T-cell (primary cell): ENCODE measurements at regions not wholly inside any gene's neighbourhood (a gene's known extent, or its start where the extent isn't known, plus 50 kb on each side); places are given as distances from the start of the nearest gene placed in this dataset.

Experiments used
- ATAC-seq, 4 experiments: fragments of 200-7000 bp in 3 of 4; fragments of 150-1000 bp in 1 of 4; cut with Tn5 transposase; replicated peaks in 1 of 4; 1 replicate in 3 of 4; 2 replicates in 1 of 4; pipeline ENCODE4 v1.10.0; 2021; ENCODE audit warnings: moderate library complexity in 3 of 4, mild to moderate bottlenecking in 2 of 4, moderate number of reproducible peaks in 1 of 4
- CTCF ChIA-PET, 2 donors: fragments of 300-600 bp; sonication (Branson Sonifier 250); formaldehyde crosslinking; loops; one replicate each; lab custom pipeline; 2022; ENCODE audit warnings: antibody characterized with exemption in 2 of 2; lab: Charles Lee
- POLR2A ChIA-PET, 2 donors: fragments of 300-600 bp; sonication (Branson Sonifier 250); formaldehyde crosslinking; loops; one replicate each; lab custom pipeline; 2022; ENCODE audit warnings: antibody characterized with exemption in 2 of 2; lab: Charles Lee
- DNase-seq, 35 experiments: peaks; one replicate each; pipeline versions ENCODE4 v3.0.0 to v3.0.0-alpha.2; 2013 to 2023
- H3K27ac ChIP-seq: one replicate; pipeline ENCODE4 v1.5.1; 2013; ENCODE audit warnings: low read length
- H3K27me3 ChIP-seq, 2 experiments: replicated peaks in 1 of 2; 1 replicate in 1 of 2; 2 replicates in 1 of 2; pipeline versions ENCODE4 v1.6.1 to v1.7.0; 2013; ENCODE audit warnings: low read length in 1 of 2, mixed read lengths in 1 of 2; ENCODE audit not compliant: control insufficient read depth in 2 of 2, insufficient read depth in 2 of 2; ENCODE audit errors: extremely low read depth in 1 of 2
- H3K36me3 ChIP-seq, 2 donors: 1 replicate in 1 of 2; 2 replicates in 1 of 2; pipeline versions ENCODE4 v1.6.1 to v1.7.0; 2013; ENCODE audit warnings: low read length in 1 of 2; ENCODE audit not compliant: control insufficient read depth in 2 of 2, insufficient read depth in 1 of 2; ENCODE audit errors: extremely low read depth in 1 of 2
- H3K4me1 ChIP-seq, 2 experiments: 1 replicate in 1 of 2; 2 replicates in 1 of 2; pipeline versions ENCODE4 v1.6.1 to v1.7.0; 2013; ENCODE audit warnings: low read length in 2 of 2, mixed read lengths in 1 of 2; ENCODE audit not compliant: insufficient read depth in 2 of 2, control insufficient read depth in 1 of 2; ENCODE audit errors: extremely low read depth in 1 of 2
- H3K4me3 ChIP-seq, 2 donors: 1 replicate in 1 of 2; 2 replicates in 1 of 2; pipeline versions ENCODE4 v1.5.1 to v1.7.0; 2013; ENCODE audit warnings: mild to moderate bottlenecking in 2 of 2, low read length in 1 of 2, moderate library complexity in 1 of 2; ENCODE audit not compliant: control insufficient read depth in 1 of 2; ENCODE audit errors: extremely low read depth in 1 of 2
- H3K9me3 ChIP-seq: 2 replicates; pipeline ENCODE4 v1.7.0; 2013
- H3K27ac Mint-ChIP-seq, 2 donors: one replicate each; pipeline ENCODE4 v1.8.0; 2020 to 2021; ENCODE audit warnings: mild to moderate bottlenecking in 2 of 2, mixed read lengths in 2 of 2
- H3K27me3 Mint-ChIP-seq, 2 donors: one replicate each; pipeline ENCODE4 v1.8.0; 2021 to 2022; ENCODE audit warnings: mixed read lengths in 2 of 2
- H3K36me3 Mint-ChIP-seq: one replicate; pipeline ENCODE4 v1.8.0; 2021; ENCODE audit warnings: mixed read lengths
- H3K4me1 Mint-ChIP-seq, 3 donors: one replicate each; pipeline ENCODE4 v1.8.0; 2020 to 2022; ENCODE audit warnings: mixed read lengths in 3 of 3, mild to moderate bottlenecking in 1 of 3
- H3K4me3 Mint-ChIP-seq, 3 donors: one replicate each; pipeline ENCODE4 v1.8.0; 2020 to 2022; ENCODE audit warnings: mild to moderate bottlenecking in 3 of 3, mixed read lengths in 3 of 3, moderate library complexity in 3 of 3
- H3K9me3 Mint-ChIP-seq, 3 donors: one replicate each; pipeline ENCODE4 v1.8.0; 2020 to 2022; ENCODE audit warnings: mixed read lengths in 3 of 3
- WGBS: methylation state at CpG from one replicate; pipeline ENCODE4 v1.1.5; 2013; ENCODE audit warnings: missing lambda C conversion rate; ENCODE audit not compliant: insufficient coverage; 5-methylcytosine and 5-hydroxymethylcytosine counted together

DNA sequence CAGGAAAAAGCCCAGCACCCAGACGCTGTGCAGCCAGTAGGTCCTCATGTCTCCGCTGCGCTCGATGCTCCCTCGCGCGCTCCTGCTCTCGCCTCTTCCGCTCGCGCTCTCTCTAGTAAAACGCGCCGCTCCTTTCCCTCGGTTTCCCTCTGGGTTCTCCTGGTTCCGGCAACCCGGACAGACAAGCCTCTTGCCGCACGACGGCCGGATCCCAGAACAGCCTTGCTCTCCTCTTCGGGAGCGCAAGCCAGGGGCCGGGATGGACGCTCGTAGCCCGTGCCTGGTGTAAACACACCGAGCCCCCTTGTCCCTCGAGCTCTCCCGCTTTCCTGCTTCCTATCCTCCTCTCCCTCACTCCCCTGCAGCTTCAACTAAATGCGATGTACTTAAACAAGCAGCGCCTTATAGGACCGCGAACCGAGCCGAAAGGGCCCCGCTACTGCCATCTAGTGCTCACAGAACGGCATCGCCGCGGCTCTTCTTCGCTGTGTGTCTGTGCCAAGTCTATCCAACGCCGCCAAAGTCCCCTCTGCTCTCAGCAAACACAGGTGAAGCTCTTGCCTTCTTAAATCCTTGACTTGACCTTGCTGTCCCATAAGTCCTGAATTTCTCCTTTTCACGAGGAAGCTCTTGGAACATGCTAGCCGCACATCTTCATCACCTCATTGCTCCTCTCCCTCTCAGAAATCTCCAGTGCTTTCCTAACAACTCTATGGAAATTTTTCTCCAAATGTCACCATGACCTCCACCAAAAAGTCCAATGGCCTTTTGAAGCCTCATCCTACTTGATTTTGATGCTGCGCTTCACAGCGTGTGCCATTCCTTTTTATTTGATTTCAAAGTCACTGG lies 1037.2 kb downstream of the IGSF11 start:
- ATAC-seq, result peak in 2 of 4 experiments; percentile 50 to 56
- Histone ChIP-seq H3K9me3 (no peaks in the 10 kb centered on the region), H3K36me3 (no peaks in the 10 kb centered on the region), H3K27me3 (peaks cover 6 to 12% of the 10 kb centered on the region in 2 experiments), H3K27ac (no peak overlapping the region), H3K4me3 (peak overlapping the region in 1 of 2 donors; percentile 38), H3K4me1 (peaks cover 0 to 6% of the 10 kb centered on the region in 2 experiments)
- Mint-ChIP-seq H3K27me3 (peaks cover 7 to 13% of the 10 kb centered on the region in 2 donors), H3K4me1 (no peaks in the 10 kb centered on the region), H3K4me3 (no peak overlapping the region), H3K36me3 (no peaks in the 10 kb centered on the region), H3K9me3 (peaks cover 0 to 3% (median 0%) of the 10 kb centered on the region in 3 donors), H3K27ac (no peak overlapping the region)
- WGBS, result 5% methylated on average over 47 of the region's 48 CpGs
- peak in 14 of 35 experiments; percentile 1 to 14 (median 3) for DNase-seq
- POLR2A ChIA-PET, result no interaction called here
- CTCF ChIA-PET, result interaction anchor here in 1 of 2 donors (0.6 kb wide), 1 partner anchor 17 kb away, joined by 4 read pairs; no protein-coding TSS in a partner anchor

DNA sequence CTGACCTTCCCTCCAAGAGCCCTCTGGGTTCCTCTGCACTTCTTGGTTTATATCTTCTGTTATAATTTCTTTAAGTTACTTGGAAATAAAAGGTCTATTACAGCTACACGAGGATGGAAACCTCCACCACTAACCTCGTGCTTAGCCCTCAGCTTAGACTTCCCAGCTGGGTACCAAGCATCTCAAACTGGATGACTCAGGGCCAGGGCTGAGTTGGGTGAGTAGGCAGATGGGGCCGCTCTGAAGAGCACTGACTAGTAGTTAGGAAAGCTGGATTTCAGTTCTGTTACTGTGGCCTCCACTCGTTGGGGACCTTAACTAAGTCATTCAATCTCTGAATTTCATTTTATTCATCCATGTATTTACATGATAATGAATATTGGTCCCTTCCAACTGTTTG lies 1036.6 kb downstream of the IGSF11 start:
- peaks cover 0 to 6% of the 10 kb centered on the region in 2 experiments for H3K4me1 ChIP-seq
- H3K9me3 ChIP-seq, result no peaks in the 10 kb centered on the region
- ChIA-PET POLR2A (no interaction called here), CTCF (interaction anchor here in 1 of 2 donors (0.6 kb wide), 1 partner anchor 16 kb away, joined by 4 read pairs; no protein-coding TSS in a partner anchor)
- Mint-ChIP-seq H3K4me1 (no peaks in the 10 kb centered on the region), H3K9me3 (peaks cover 0 to 3% (median 0%) of the 10 kb centered on the region in 3 donors), H3K4me3 (no peak overlapping the region), H3K27me3 (peaks cover 7 to 13% of the 10 kb centered on the region in 2 donors), H3K27ac (no peak overlapping the region), H3K36me3 (no peaks in the 10 kb centered on the region)
- H3K27ac ChIP-seq, result no peak overlapping the region
- H3K4me3 ChIP-seq, result no peak overlapping the region
- H3K36me3 ChIP-seq, result no peaks in the 10 kb centered on the region
- ATAC-seq (no peak), DNase-seq (no peak)
- WGBS, result no CpG with 5 or more reads among the region's 4 CpGs
- H3K27me3 ChIP-seq, result peaks cover 6 to 12% of the 10 kb centered on the region in 2 experiments

DNA sequence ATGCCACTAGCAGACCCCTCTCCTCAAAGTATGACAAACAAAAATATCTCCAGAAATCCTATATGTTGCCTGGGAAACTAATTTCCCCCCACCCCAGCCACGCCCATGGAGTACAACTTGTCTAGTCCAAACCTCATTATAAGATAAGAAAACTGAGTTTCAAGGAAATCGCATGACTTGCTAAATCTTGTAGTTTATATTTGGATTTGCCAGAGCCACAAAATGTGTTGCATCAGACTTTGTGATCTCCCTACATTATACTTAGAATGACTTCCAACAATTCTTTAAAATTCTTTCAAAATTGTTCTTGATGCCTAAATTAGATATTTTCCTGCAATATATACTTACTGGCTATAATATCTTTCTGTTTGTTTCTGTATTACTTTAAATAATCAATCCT lies 1034.4 kb downstream of the IGSF11 start:
- Mint-ChIP-seq H3K4me3 (no peak overlapping the region), H3K36me3 (no peaks in the 10 kb centered on the region), H3K27ac (no peak overlapping the region), H3K4me1 (no peaks in the 10 kb centered on the region), H3K27me3 (peaks cover 5 to 8% of the 10 kb centered on the region in 2 donors), H3K9me3 (peaks cover 0 to 14% (median 8%) of the 10 kb centered on the region in 3 donors)
- Histone ChIP-seq H3K4me1 (peaks cover 0 to 6% of the 10 kb centered on the region in 2 experiments), H3K27me3 (peaks cover 3 to 12% of the 10 kb centered on the region in 2 experiments), H3K27ac (no peak overlapping the region), H3K4me3 (no peak overlapping the region), H3K9me3 (no peaks in the 10 kb centered on the region), H3K36me3 (no peaks in the 10 kb centered on the region)
- ATAC-seq (no peak), DNase-seq (no peak)
- ChIA-PET CTCF (no interaction called here), POLR2A (no interaction called here)
- no CpG with 5 or more reads among the region's 2 CpGs for WGBS

DNA sequence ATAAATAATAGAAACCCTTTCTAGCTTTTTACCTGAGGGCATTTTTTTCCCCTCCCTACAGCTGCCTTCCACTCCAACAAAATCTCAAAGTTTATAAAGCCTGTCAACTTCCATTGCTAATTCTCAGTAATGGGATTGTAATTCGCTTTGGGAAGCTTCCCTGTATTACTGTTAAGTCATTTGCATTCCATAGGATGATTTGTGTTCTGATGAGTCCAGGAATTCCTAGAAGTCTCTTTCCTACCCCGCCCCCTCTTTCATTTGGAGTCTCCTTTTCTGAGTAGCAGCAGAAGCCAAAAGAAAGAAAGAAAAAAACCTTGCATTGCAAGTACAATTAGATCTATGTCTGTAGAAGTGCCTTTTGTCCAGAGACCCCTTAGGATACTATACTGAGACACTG lies 1033.3 kb downstream of the IGSF11 start:
- H3K9me3 ChIP-seq, result no peaks in the 10 kb centered on the region
- CTCF ChIA-PET, result no interaction called here
- Mint-ChIP-seq H3K4me1 (no peaks in the 10 kb centered on the region), H3K27me3 (peaks cover 3 to 8% of the 10 kb centered on the region in 2 donors), H3K4me3 (no peak overlapping the region), H3K9me3 (peaks cover 0 to 20% (median 8%) of the 10 kb centered on the region in 3 donors), H3K27ac (no peak overlapping the region), H3K36me3 (no peaks in the 10 kb centered on the region)
- peaks cover 2 to 12% of the 10 kb centered on the region in 2 experiments for H3K27me3 ChIP-seq
- no peaks in the 10 kb centered on the region for H3K36me3 ChIP-seq
- no CpG with 5 or more reads among the region's 2 CpGs for WGBS
- H3K4me1 ChIP-seq, result peaks cover 0 to 6% of the 10 kb centered on the region in 2 experiments
- POLR2A ChIA-PET, result no interaction called here
- no peak overlapping the region for H3K27ac ChIP-seq
- DNase-seq, result no peak
- ATAC-seq, result no peak
- no peak overlapping the region for H3K4me3 ChIP-seq

DNA sequence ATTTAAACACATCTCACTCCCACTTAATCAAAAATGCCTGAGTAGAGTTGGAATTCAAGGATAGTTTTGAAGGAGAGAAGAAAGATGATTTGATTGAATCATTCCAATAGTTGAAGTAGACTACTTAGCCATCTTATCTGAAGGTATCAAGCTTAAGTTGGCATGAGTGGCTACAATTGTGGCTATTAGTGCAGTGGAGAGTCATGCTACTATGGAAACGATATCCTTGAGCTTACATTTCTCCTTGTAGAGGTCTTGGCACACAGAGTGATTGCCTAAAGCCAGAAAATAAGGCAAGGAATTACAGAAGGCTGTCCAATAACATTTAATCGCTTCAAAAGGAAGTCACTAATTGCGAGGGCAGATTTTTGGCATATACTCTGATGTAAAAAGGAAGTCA lies 1022.7 kb downstream of the IGSF11 start:
- ChIA-PET POLR2A (no interaction called here), CTCF (no interaction called here)
- Mint-ChIP-seq H3K27ac (no peak overlapping the region), H3K27me3 (no peaks in the 10 kb centered on the region), H3K4me1 (no peaks in the 10 kb centered on the region), H3K9me3 (peaks cover 19 to 32% (median 25%) of the 10 kb centered on the region in 3 donors), H3K4me3 (no peak overlapping the region), H3K36me3 (no peaks in the 10 kb centered on the region)
- ATAC-seq, result no peak
- H3K9me3 ChIP-seq, result no peaks in the 10 kb centered on the region
- no peak for DNase-seq
- H3K4me1 ChIP-seq, result no peaks in the 10 kb centered on the region
- no peak overlapping the region for H3K27ac ChIP-seq
- 53% methylated on average over 2 of the region's 3 CpGs for WGBS
- H3K4me3 ChIP-seq, result no peak overlapping the region
- no peaks in the 10 kb centered on the region for H3K36me3 ChIP-seq
- no peaks in the 10 kb centered on the region for H3K27me3 ChIP-seq

DNA sequence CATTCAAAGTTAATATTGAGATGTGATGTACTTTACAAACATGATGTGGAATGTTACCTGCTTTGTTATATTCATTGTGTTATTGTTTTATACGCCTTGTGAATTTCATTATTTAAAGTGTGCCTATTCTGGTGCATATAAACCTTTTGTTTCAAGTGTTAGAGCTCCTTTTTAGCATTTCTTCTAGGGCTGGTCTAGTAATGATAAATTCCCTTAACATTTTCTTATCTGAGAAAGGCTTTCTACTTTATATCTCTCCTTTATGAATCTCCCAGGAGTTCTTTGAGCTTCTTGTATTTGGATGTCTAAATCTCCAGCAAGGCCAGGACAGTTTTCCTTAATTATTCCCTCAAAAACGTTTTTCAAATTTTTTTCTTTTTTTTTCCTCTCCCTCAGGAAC lies 1005.6 kb downstream of the IGSF11 start:
- WGBS, result no CpG with 5 or more reads among the region's 2 CpGs
- no peaks in the 10 kb centered on the region for H3K27me3 Mint-ChIP-seq
- no peaks in the 10 kb centered on the region for H3K36me3 Mint-ChIP-seq
- H3K4me1 ChIP-seq, result no peaks in the 10 kb centered on the region
- ATAC-seq (no peak), DNase-seq (no peak)
- no peaks in the 10 kb centered on the region for H3K36me3 ChIP-seq
- H3K4me1 Mint-ChIP-seq, result no peaks in the 10 kb centered on the region
- POLR2A ChIA-PET, result no interaction called here
- no peak overlapping the region for H3K4me3 Mint-ChIP-seq
- H3K27me3 ChIP-seq, result no peaks in the 10 kb centered on the region
- peaks cover 3% of the 10 kb centered on the region for H3K9me3 ChIP-seq
- peaks cover 37 to 64% (median 49%) of the 10 kb centered on the region in 3 donors for H3K9me3 Mint-ChIP-seq
- CTCF ChIA-PET, result no interaction called here
- H3K27ac ChIP-seq, result no peak overlapping the region
- H3K4me3 ChIP-seq, result no peak overlapping the region
- no peak overlapping the region for H3K27ac Mint-ChIP-seq
